ENCODE measurements at regions not wholly inside any gene's neighbourhood (a gene's known extent, or its start where the extent isn't known, plus 50 kb on each side); places are given as distances from the start of the nearest gene placed in this dataset.
"Not testable (repeated sequence)": the region's sequence is repeated elsewhere in the genome, so short reads cannot be mapped to it uniquely, and the experiment has no call there.

- not testable (repeated sequence) for TF ChIP-seq CTCF, POLR2A (IDR thresholded peaks at IDR 0.05)
Observed at GRCh38 chr3:177800147-177800546, 602.9 kb upstream of the TBL1XR1 start.
